ENCODE measurements at regions not wholly inside any gene's neighbourhood (a gene's known extent, or its start where the extent isn't known, plus 50 kb on each side); places are given as distances from the start of the nearest gene placed in this dataset.

DNA sequence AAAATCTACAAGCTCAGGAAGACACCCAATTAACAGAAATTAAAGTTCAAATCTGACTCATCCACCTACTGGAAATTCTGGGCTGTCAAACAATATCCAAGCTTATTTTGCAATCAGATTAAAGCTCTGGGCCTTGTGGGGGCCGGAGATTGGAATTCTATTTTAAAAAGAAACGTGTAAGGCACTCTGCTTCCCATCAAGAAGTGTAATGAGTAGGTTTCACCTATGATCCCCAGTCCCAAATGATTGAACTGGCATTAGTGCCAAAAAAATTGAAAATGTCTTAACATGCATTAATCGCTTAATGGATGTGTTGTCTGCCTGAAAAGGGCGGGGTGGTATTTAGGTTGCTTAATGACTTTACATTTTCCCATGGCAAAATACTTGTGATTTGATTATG is 542.4 kb upstream of the BTBD3 start (continued):
- TF ChIP-seq KIAA2018 (CRISPR knock-in tag; IDR thresholded peaks at IDR 0.05; ENCODE audit: borderline replicate concordance) (no peak), PAXIP1 (CRISPR knock-in tag; conservative IDR thresholded peaks at IDR 0.05) (no peak), MIER2 (CRISPR knock-in tag; IDR thresholded peaks at IDR 0.05) (no peak), ZNF547 (CRISPR knock-in tag; IDR thresholded peaks at IDR 0.05) (no peak), EED (CRISPR knock-in tag; IDR thresholded peaks at IDR 0.05) (no peak), RBM39 (IDR thresholded peaks at IDR 0.05; ENCODE audit: low read depth, low read length, poor library complexity, severe bottlenecking) (no peak), ZNF788 (CRISPR knock-in tag; IDR thresholded peaks at IDR 0.05; ENCODE audit: borderline replicate concordance) (no peak), PHF21A (CRISPR knock-in tag; IDR thresholded peaks at IDR 0.05) (no peak), ZBTB43 (CRISPR knock-in tag; conservative IDR thresholded peaks at IDR 0.05) (no peak), POLR2G (IDR thresholded peaks at IDR 0.05; ENCODE audit: low read depth, low read length) (no peak), CCDC6 (CRISPR knock-in tag; IDR thresholded peaks at IDR 0.05) (no peak), TBL1XR1 (IDR thresholded peaks at IDR 0.05; ENCODE audit: borderline replicate concordance, low read length, partially characterized antibody) (no peak)
